ENCODE measurements at regions not wholly inside any gene's neighbourhood (a gene's known extent, or its start where the extent isn't known, plus 50 kb on each side); places are given as distances from the start of the nearest gene placed in this dataset.

- TF ChIP-seq CTCF (IDR thresholded peaks at IDR 0.05) (no peak), POLR2AphosphoS5 (IDR thresholded peaks at IDR 0.05; ENCODE audit: insufficient read depth in 1 of 2, low read depth in 1 of 2) (no peak)
Measured at GRCh38 chr4:114091546-114091945, 112.1 kb upstream of the ARSJ start.

All from vagina (tissue), 2 donors.